Uterus (tissue), 3 donors: ENCODE measurements at regions not wholly inside any gene's neighbourhood (a gene's known extent, or its start where the extent isn't known, plus 50 kb on each side); places are given as distances from the start of the nearest gene placed in this dataset.

Experiments
- DNase-seq, 2 donors: peaks; one replicate each; pipeline ENCODE4 v3.0.0-alpha.2; 2019 to 2020
- H3K27ac ChIP-seq, 2 donors: fragments of 200-600 bp; sonication (generic); 1 replicate in 1 of 2; 2 replicates in 1 of 2; pipeline ENCODE4 v1.5.1; 2016 to 2018
- H3K27me3 ChIP-seq, 2 donors: fragments of 200-600 bp; sonication (generic); one replicate each; pipeline ENCODE4 v1.5.1; 2018 to 2019; ENCODE audit warnings: control low read depth in 1 of 2
- H3K36me3 ChIP-seq, 2 donors: fragments of 200-600 bp; sonication (generic); one replicate each; pipeline ENCODE4 v1.5.1; 2019; ENCODE audit warnings: control low read depth in 1 of 2
- H3K4me1 ChIP-seq, 2 donors: fragments of 200-600 bp; sonication (generic); one replicate each; pipeline ENCODE4 v1.5.1; 2018 to 2019; ENCODE audit warnings: control low read depth in 1 of 2
- H3K4me3 ChIP-seq, 2 donors: fragments of 200-600 bp; sonication (generic); 1 replicate in 1 of 2; 2 replicates in 1 of 2; pipeline ENCODE4 v1.5.1; 2018 to 2019; ENCODE audit warnings: mild to moderate bottlenecking in 1 of 2
- H3K9me3 ChIP-seq, 2 donors: fragments of 200-600 bp; sonication (generic); one replicate each; pipeline ENCODE4 v1.5.1; 2019; ENCODE audit warnings: control low read depth in 1 of 2
- CTCF ChIP-seq, 4 experiments: fragments of 200-600 bp in 2 of 4; fragments of 450-650 bp in 2 of 4; sonication (generic) in 2 of 4; IDR thresholded peaks; one replicate each; pipeline ENCODE4 v1.5.1; 2016 to 2019; ENCODE audit warnings: antibody characterized with exemption in 4 of 4, mild to moderate bottlenecking in 2 of 4, moderate library complexity in 1 of 4
- POLR2A ChIP-seq, 2 donors: fragments of 450-650 bp; IDR thresholded peaks; one replicate each; pipeline ENCODE4 v1.6.1; 2016; ENCODE audit warnings: antibody characterized with exemption in 2 of 2, mild to moderate bottlenecking in 1 of 2, moderate library complexity in 1 of 2
- intact Hi-C: fragments of 100-400 bp; cut with DNase I; formaldehyde crosslinking; loops from one replicate; pipeline ENCODE4 v1.15.1; 2023; ENCODE audit warnings: low total_unique reads
- donor health status: DM: yes; HTN: yes; CAD: no.

- Histone ChIP-seq H3K27ac (no peak overlapping the region), H3K36me3 (no peaks in the 10 kb centered on the region), H3K9me3 (no peaks in the 10 kb centered on the region), H3K27me3 (no peaks in the 10 kb centered on the region), H3K4me1 (no peaks in the 10 kb centered on the region), H3K4me3 (no peak overlapping the region)
- no peak for DNase-seq
- intact Hi-C loops = no loop called here
- TF ChIP-seq CTCF (IDR thresholded peaks at IDR 0.05) (no peak), POLR2A (IDR thresholded peaks at IDR 0.05) (no peak)
These were observed 526.7 kb upstream of the WWC1 start for GRCh38 chr5:167764641-167765289.

DNA sequence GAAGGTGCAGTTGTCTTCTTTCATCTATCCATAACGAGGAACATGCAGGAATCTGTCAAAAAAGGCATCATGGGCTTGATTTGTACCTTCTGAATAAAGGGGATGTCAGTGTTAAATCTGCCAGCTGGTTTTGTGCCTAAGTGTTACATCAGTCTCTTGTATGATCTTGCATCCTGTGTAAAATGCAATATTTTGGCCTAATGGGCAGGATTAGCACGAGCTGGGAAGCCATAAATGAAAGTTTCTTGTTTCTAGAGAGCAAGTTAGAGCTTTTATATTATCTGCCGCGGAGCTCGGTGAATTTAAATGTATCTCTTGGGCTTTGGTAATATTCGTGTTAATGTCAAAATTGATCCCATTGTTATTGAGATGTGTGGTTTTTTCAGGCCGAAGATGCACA lies 526.1 kb upstream of the WWC1 start:
- H3K27me3 ChIP-seq = no peaks in the 10 kb centered on the region
- no peak for TF ChIP-seq CTCF (IDR thresholded peaks at IDR 0.05)
- TF ChIP-seq POLR2A (IDR thresholded peaks at IDR 0.05) = no peak
- H3K4me1 ChIP-seq = no peaks in the 10 kb centered on the region
- H3K4me3 ChIP-seq = no peak overlapping the region
- no peaks in the 10 kb centered on the region for H3K9me3 ChIP-seq
- H3K36me3 ChIP-seq = no peaks in the 10 kb centered on the region
- intact Hi-C loops = no loop called here
- no peak for DNase-seq
- H3K27ac ChIP-seq = no peak overlapping the region

DNA sequence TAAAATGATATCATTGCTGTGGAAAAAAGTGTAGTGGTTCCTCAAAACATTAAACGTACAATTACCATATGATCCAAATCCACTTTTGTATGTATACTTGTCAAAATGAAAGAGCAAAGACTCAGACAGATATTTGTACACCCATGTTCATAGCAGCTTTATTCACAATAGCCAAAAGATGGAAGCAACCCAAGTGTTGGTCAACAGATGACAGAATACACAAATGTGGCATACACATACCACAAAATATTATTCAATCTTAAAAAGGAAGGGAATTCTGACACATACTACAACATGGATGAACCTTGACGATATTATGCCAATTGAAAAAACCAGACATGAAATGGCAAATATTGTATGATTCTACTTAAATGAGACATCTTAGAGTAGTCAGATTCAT lies 524.5 kb upstream of the WWC1 start:
- Histone ChIP-seq H3K27me3 (no peaks in the 10 kb centered on the region), H3K36me3 (no peaks in the 10 kb centered on the region), H3K9me3 (no peaks in the 10 kb centered on the region), H3K4me1 (no peaks in the 10 kb centered on the region), H3K4me3 (no peak overlapping the region), H3K27ac (no peak overlapping the region)
- intact Hi-C loops = no loop called here
- no peak for DNase-seq
- TF ChIP-seq CTCF (IDR thresholded peaks at IDR 0.05) (no peak), POLR2A (IDR thresholded peaks at IDR 0.05) (no peak)

GRCh38 chr5:167767795-167768194 lies 523.6 kb upstream of the WWC1 start:
- Histone ChIP-seq H3K9me3 (no peaks in the 10 kb centered on the region), H3K4me1 (no peaks in the 10 kb centered on the region), H3K4me3 (no peak overlapping the region), H3K27ac (no peak overlapping the region), H3K27me3 (no peaks in the 10 kb centered on the region), H3K36me3 (no peaks in the 10 kb centered on the region)
- TF ChIP-seq POLR2A (IDR thresholded peaks at IDR 0.05) (no peak), CTCF (IDR thresholded peaks at IDR 0.05) (no peak)
- DNase-seq = no peak
- intact Hi-C loops = no loop called here

- TF ChIP-seq POLR2A (IDR thresholded peaks at IDR 0.05) (no peak), CTCF (IDR thresholded peaks at IDR 0.05) (no peak)
- no peak overlapping the region for H3K4me3 ChIP-seq
- no peak for DNase-seq
- no peaks in the 10 kb centered on the region for H3K27me3 ChIP-seq
- H3K27ac ChIP-seq = no peak overlapping the region
- no peaks in the 10 kb centered on the region for H3K9me3 ChIP-seq
- intact Hi-C loops = no loop called here
- no peaks in the 10 kb centered on the region for H3K36me3 ChIP-seq
- no peaks in the 10 kb centered on the region for H3K4me1 ChIP-seq
These were observed 521.5 kb upstream of the WWC1 start for GRCh38 chr5:167769846-167770413.
